DND-41 (cell line): ENCODE measurements at regions not wholly inside any gene's neighbourhood (a gene's known extent, or its start where the extent isn't known, plus 50 kb on each side); places are given as distances from the start of the nearest gene placed in this dataset.

ENCODE experiments used
- ATAC-seq: fragments of 200-7000 bp; cut with Tn5 transposase; 3 replicates; pipeline ENCODE4 v1.9.1; 2021; ENCODE audit warnings: low read depth; ENCODE audit not compliant: insufficient read depth
- DNase-seq: peaks from one replicate; pipeline ENCODE4 v3.0.0-alpha.2; 2020
- H2AFZ ChIP-seq: 2 replicates; pipeline ENCODE4 v1.6.0; 2012; ENCODE audit warnings: low read depth, low read length
- H3K27ac ChIP-seq: 2 replicates; pipeline ENCODE4 v1.5.1; 2012; ENCODE audit warnings: low read length, inconsistent platforms
- H3K27me3 ChIP-seq: fragments of 200-600 bp; sonication (generic); 2 replicates; pipeline ENCODE4 v1.6.0; 2012; ENCODE audit warnings: low read length, mild to moderate bottlenecking, inconsistent platforms; ENCODE audit not compliant: insufficient read depth, poor library complexity
- H3K36me3 ChIP-seq: 2 replicates; pipeline ENCODE4 v1.5.1; 2012; ENCODE audit warnings: low read length, inconsistent platforms; ENCODE audit not compliant: insufficient read depth
- H3K4me1 ChIP-seq: 2 replicates; pipeline ENCODE4 v1.5.1; 2012; ENCODE audit warnings: mild to moderate bottlenecking, low read length; ENCODE audit not compliant: insufficient read depth
- H3K4me2 ChIP-seq: 2 replicates; pipeline ENCODE4 v1.6.0; 2012; ENCODE audit warnings: mild to moderate bottlenecking, moderate library complexity, low read length, inconsistent platforms; ENCODE audit not compliant: insufficient read depth
- H3K4me3 ChIP-seq, 2 experiments: fragments of 200-600 bp in 1 of 2; shearing (Covaris generic) in 1 of 2; 2 replicates each; pipeline ENCODE4 v1.5.1; 2012 to 2016; ENCODE audit warnings: inconsistent platforms in 2 of 2, low read length in 2 of 2, mild to moderate bottlenecking in 2 of 2, low read depth in 1 of 2, moderate library complexity in 1 of 2
- H3K79me2 ChIP-seq: 2 replicates; pipeline ENCODE4 v1.6.0; 2012; ENCODE audit warnings: low read length, inconsistent platforms; ENCODE audit not compliant: insufficient read depth
- H3K9ac ChIP-seq: 2 replicates; pipeline ENCODE4 v1.6.0; 2012; ENCODE audit warnings: low read depth, mild to moderate bottlenecking, inconsistent platforms, low read length, moderate library complexity
- H3K9me3 ChIP-seq: 2 replicates; pipeline ENCODE4 v1.5.1; 2012; ENCODE audit warnings: low read length, moderate library complexity, mild to moderate bottlenecking, inconsistent platforms; ENCODE audit not compliant: insufficient read depth, severe bottlenecking
- H4K20me1 ChIP-seq: 2 replicates; pipeline ENCODE4 v1.6.0; 2012; ENCODE audit warnings: low read length; ENCODE audit not compliant: insufficient read depth
- EZH2 ChIP-seq: IDR thresholded peaks from 3 replicates; pipeline ENCODE4 v1.6.1; 2012; ENCODE audit warnings: borderline replicate concordance, low read depth, mild to moderate bottlenecking, moderate library complexity, low read length, inconsistent platforms; ENCODE audit not compliant: severe bottlenecking
- TF ChIP-seq, protein P1 (sequence below): IDR thresholded peaks from 2 replicates; pipeline ENCODE4 v1.5.1; 2012; ENCODE audit warnings: borderline replicate concordance, low read length, moderate library complexity, mild to moderate bottlenecking; ENCODE audit not compliant: poor library complexity, severe bottlenecking; ENCODE audit errors: extremely low read depth

DNA sequence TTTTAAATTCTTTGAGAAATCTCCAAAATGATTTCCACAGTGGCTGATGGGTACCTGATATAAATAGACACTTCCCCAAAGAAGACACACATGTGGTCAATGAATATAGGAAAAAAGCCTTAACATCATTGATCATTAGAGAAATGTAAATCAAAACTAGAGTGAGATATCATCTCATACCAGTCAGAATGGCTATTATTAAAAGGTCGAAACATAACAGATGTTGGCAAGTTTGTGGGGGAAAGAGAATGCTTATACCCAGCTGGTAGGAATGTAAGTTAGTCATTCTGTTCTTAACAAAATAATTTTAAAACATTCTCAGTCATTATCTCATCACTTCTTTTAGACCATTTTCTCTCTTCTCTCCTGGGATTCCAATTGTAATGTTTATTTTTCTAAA is 1666.0 kb upstream of the ACO1 start:
- H3K79me2 ChIP-seq: no peaks in the 10 kb centered on the region
- no peaks in the 10 kb centered on the region for H4K20me1 ChIP-seq

DNA sequence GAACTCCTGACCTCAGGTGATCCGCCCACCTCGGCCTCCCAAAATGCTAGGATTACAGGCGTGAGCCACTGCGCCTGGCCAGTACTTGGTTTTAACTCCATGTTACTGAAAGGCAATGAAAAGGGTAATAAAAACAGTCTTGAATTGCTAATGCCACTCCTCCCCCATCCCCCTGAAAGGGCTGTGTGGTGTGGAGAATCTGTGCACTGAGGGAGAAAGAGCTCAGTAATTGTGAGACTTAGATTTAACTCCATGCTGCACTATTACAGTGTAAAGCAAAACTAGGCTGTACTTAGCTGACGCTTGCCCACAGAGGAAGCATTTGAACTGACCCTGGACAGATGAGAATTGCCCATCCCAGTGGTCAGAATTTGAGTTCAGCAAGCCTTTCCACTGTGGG is 1662.4 kb upstream of the ACO1 start:
- DNase-seq (no peak), ATAC-seq (no peak)
- no peak overlapping the region for H3K4me3 ChIP-seq
- H3K27ac ChIP-seq: no peak overlapping the region
- H4K20me1 ChIP-seq: no peaks in the 10 kb centered on the region
- no peak overlapping the region for H2AFZ ChIP-seq
- no peak for TF ChIP-seq EZH2
- TF ChIP-seq, protein P1, sequence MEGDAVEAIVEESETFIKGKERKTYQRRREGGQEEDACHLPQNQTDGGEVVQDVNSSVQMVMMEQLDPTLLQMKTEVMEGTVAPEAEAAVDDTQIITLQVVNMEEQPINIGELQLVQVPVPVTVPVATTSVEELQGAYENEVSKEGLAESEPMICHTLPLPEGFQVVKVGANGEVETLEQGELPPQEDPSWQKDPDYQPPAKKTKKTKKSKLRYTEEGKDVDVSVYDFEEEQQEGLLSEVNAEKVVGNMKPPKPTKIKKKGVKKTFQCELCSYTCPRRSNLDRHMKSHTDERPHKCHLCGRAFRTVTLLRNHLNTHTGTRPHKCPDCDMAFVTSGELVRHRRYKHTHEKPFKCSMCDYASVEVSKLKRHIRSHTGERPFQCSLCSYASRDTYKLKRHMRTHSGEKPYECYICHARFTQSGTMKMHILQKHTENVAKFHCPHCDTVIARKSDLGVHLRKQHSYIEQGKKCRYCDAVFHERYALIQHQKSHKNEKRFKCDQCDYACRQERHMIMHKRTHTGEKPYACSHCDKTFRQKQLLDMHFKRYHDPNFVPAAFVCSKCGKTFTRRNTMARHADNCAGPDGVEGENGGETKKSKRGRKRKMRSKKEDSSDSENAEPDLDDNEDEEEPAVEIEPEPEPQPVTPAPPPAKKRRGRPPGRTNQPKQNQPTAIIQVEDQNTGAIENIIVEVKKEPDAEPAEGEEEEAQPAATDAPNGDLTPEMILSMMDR: no peak
- H3K4me2 ChIP-seq: no peak overlapping the region
- H3K79me2 ChIP-seq: no peaks in the 10 kb centered on the region
- H3K9me3 ChIP-seq: no peaks in the 10 kb centered on the region
- no peaks in the 10 kb centered on the region for H3K4me1 ChIP-seq
- no peak overlapping the region for H3K9ac ChIP-seq
- H3K36me3 ChIP-seq: no peaks in the 10 kb centered on the region
- H3K27me3 ChIP-seq: no peaks in the 10 kb centered on the region

More for the DNA sequence above, 1666.0 kb upstream of the ACO1 start:
- Histone ChIP-seq H3K4me3 (no peak overlapping the region), H2AFZ (no peak overlapping the region), H3K4me1 (no peaks in the 10 kb centered on the region), H3K4me2 (no peak overlapping the region), H3K9ac (no peak overlapping the region), H3K9me3 (no peaks in the 10 kb centered on the region), H3K27ac (no peak overlapping the region), H3K27me3 (no peaks in the 10 kb centered on the region), H3K36me3 (no peaks in the 10 kb centered on the region)
- DNase-seq: no peak
- ATAC-seq: no peak
- TF ChIP-seq EZH2: no peak
- TF ChIP-seq, protein P1: no peak

DNA sequence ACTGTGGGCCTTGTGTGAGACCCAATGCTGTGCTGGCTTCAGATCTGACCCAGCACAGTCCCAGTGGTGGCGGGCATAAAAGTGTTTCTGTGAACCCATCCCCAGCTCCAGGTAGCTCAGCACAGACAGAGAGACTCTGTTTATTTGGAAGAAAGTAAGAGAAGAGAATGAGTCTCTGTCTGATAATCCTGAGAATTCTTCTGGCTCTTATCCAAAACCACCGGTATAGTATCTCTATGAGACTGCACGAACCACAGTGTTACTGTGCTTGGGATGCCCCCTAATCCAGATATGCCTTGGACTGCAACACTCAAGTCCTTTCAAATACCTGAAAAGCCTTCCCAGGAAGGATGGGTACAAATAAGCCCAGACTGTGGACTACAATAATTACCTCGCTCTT is 1660.8 kb upstream of the ACO1 start:
- Histone ChIP-seq H3K4me1 (no peaks in the 10 kb centered on the region), H3K9ac (no peak overlapping the region), H4K20me1 (no peaks in the 10 kb centered on the region), H3K79me2 (no peaks in the 10 kb centered on the region), H3K27me3 (no peaks in the 10 kb centered on the region), H2AFZ (no peak overlapping the region), H3K4me2 (no peak overlapping the region), H3K27ac (no peak overlapping the region), H3K36me3 (no peaks in the 10 kb centered on the region), H3K9me3 (no peaks in the 10 kb centered on the region), H3K4me3 (no peak overlapping the region)
- DNase-seq: no peak
- no peak for ATAC-seq
- TF ChIP-seq EZH2: no peak
- TF ChIP-seq, protein P1: no peak

DNA sequence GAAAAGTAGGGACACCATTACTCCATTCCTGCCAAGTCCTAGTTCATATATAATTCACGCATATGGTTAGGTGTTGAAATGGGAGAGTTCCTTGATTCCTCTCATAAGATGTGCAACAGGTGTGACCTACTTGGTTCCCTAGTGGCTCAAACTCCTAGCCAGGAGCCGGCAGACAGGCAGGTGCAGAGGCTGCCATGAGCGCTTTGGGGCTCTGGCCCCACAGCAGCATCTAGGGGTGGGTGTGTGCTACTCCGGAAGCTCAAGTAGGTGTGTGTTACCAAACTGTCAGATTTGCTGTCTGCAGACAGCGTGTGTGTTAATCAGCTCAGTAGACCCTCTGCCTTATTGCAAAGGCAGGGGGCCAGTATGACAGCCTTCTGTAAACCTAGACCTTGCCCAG is 1652.4 kb upstream of the ACO1 start:
- Histone ChIP-seq H3K36me3 (no peaks in the 10 kb centered on the region), H3K4me3 (no peak overlapping the region), H3K4me2 (no peak overlapping the region), H3K9ac (no peak overlapping the region), H3K79me2 (no peaks in the 10 kb centered on the region), H3K4me1 (no peaks in the 10 kb centered on the region), H3K27me3 (no peaks in the 10 kb centered on the region), H3K9me3 (no peaks in the 10 kb centered on the region), H2AFZ (no peak overlapping the region), H4K20me1 (no peaks in the 10 kb centered on the region), H3K27ac (no peak overlapping the region)
- no peak for DNase-seq
- no peak for ATAC-seq
- no peak for TF ChIP-seq EZH2
- TF ChIP-seq, protein P1: no peak
